Epithelial cell of proximal tubule (primary cell): ENCODE measurements at regions not wholly inside any gene's neighbourhood (a gene's known extent, or its start where the extent isn't known, plus 50 kb on each side); places are given as distances from the start of the nearest gene placed in this dataset.
A peak's percentile ranks its signal among the peaks of the same experiment; 100 is the strongest.
"Not testable (repeated sequence)": the region's sequence is repeated elsewhere in the genome, so short reads cannot be mapped to it uniquely, and the experiment has no call there.

Source experiments
- DNase-seq: peaks from one replicate; pipeline ENCODE4 v3.0.0-alpha.2; 2011; ENCODE audit warnings: low read depth
- H3K4me3 ChIP-seq: 2 replicates; pipeline ENCODE4 v1.5.1; 2011; ENCODE audit warnings: low read depth, mild to moderate bottlenecking, low read length

GRCh38 chr9:40097992-40098391, 742.5 kb downstream of the SPATA31A1 start:
- H3K4me3 ChIP-seq, DNase-seq: not testable (repeated sequence)

DNA sequence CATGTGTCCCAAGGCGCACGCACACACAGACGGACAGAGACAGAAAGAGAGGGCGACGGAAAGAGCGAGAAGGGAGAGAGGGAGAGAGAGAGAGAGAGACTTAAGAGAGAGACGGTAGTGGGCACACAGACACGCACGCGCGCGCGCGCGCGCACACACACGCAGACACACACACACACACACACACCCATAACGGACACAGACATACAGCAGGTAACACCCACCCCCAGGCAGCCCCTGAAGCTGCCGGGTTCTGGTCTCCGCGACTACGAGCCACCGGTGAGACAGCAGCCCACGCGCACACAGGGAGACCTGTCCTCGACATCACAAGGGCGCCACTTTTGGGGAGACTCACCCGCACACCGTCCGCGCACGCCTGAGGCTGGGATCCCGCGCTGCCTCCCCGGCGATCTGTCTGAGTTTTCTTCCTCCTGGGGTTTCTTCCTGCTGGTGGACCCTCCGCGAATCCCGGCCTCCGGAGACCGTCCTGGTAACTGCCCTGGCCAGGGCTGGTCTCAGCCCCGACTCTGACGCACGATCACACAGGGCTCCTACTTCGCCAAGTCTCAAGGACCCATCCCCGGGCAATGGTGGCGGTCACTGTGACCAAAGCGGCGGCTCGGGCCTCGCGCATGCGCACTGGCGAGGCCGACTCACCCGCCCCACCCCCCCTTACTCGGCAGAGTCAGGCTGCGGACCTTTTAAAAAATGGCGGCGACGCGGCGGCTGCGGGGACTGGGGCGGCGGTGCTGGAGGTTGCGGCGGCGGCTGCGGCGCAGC, 750.7 kb downstream of the SPATA31A1 start:
- H3K4me3 ChIP-seq = peak overlapping the region; percentile 63
- DNase-seq = not testable (repeated sequence)

DNA sequence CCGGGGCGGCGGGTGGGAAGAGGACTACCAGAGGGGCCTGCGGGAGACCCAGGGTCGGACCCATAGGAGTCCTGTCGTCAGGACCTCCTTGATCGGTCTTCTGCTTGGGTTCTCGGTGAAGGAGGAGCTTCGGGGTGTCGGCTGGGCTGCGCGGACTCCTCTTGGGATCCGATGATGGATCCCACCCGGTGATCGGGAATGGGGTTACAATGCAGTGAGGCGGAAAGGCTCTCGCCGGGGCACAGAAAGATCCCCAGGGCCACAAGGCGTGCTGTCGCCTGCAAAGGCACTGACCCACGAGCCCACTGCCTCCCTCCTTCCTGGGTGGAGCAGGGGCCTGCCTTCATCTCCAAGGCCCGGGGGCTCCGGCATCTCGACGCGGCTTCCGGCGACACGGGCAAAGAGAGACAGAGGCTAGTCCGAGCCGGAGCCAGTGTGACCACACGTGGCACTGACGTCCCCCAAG, 751.3 kb downstream of the SPATA31A1 start:
- peak overlapping the region; percentile 63 for H3K4me3 ChIP-seq
- DNase-seq = not testable (repeated sequence)

- DNase-seq, H3K4me3 ChIP-seq: not testable (repeated sequence)
These were observed 751.8 kb downstream of the SPATA31A1 start for GRCh38 chr9:40107251-40107650.

- H3K4me3 ChIP-seq, DNase-seq: not testable (repeated sequence)
These were observed 753.0 kb downstream of the SPATA31A1 start for GRCh38 chr9:40108465-40108864.

DNA sequence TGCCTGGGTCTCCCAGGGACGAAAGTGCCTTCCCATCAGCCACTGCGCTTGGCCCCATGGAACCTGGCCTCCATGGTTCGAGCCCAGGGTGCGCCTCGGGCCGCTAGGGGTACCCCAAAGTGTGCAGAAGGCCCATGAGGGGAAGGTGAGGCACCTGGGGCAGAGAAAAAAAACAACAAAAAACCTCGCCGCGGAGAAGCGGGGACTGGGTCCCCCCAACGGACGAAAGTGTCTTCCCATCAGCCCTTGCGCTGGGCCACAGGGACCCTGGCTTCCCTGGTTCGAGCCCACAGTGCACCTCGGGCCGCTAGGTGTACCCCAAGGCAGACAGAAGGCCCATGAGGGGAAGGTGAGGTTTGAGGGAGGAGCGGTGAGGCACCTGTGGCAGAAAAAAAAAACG, 755.3 kb downstream of the SPATA31A1 start:
- not testable (repeated sequence) for DNase-seq, H3K4me3 ChIP-seq

DNA sequence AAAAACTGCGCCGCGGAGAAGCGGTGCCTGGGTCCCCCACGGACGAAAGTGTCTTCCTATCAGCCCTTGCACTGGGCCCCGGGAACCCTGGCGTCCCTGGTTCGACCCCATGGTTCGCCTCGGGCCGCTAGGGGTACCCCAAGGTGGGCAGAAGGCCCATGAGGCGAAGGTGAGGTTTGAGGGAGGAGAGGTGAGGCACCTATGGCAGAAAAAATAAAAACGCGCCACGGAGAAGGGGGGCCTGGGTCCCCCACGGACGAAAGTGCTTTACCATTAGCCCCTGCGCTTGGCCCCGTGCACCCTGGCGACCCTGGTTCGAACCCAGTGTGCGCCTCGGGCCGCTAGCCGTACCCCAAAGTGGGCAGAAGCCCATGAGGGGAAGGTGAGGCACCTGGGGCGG, 756.1 kb downstream of the SPATA31A1 start:
- not testable (repeated sequence) for H3K4me3 ChIP-seq, DNase-seq

DNA sequence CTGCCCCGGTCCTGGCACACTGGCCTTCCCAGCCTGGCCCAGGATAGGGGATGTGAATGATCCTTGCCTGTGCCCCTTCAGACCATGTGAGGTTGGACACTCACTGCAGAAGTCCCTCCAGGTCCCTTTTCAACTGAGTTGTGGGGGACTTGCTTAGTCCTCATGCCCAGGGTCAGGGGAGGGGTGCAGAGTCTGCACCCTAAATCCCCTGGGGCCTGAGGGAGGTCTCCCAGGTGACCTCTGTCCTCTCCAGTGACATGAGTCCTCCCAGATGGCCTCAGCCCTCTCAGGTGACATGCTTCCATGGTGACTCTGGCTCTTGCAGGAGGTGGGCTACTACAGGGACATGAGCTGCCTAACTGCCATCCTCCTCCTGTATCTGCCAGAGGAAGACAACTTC, 775.1 kb downstream of the SPATA31A1 start:
- DNase-seq, H3K4me3 ChIP-seq: not testable (repeated sequence)

DNA sequence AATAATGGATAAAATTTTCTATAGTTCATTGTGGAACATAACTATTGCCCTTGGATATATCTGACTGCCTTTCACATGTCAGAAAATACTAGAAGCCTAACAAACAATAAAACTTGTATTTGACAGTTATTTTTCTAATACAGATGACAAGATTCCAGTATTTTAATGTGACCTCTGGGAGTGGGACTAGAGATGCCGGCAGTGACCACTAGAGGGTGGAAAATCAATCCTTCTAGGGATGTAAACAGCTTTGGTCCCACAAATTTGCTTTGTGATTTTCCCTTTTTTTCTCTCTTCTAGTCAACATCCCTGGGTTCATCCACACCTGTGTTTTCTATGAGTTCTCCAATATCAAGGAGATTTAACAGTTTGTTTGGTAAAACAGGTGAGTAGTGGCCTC, 813.7 kb downstream of the SPATA31A1 start:
- not testable (repeated sequence) for DNase-seq, H3K4me3 ChIP-seq

DNA sequence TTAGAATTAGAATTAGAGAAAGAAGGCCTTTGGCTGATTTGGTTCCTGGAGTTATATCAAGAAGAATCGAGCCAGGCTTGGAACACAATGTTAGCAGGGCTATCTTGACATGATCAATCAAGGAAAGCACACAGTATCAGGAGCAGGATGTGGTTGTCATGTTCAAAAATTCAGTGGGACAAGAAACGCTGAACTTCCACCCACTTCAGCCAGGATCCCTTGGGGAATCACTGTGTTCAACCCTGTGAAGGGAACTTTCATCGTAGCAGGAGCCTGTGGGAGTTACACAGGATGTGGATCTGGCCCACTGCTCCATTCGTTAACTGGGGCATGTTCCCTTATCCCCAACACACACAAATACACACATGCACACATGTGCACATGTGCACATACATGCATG, 817.8 kb downstream of the SPATA31A1 start:
- not testable (repeated sequence) for H3K4me3 ChIP-seq, DNase-seq

DNA sequence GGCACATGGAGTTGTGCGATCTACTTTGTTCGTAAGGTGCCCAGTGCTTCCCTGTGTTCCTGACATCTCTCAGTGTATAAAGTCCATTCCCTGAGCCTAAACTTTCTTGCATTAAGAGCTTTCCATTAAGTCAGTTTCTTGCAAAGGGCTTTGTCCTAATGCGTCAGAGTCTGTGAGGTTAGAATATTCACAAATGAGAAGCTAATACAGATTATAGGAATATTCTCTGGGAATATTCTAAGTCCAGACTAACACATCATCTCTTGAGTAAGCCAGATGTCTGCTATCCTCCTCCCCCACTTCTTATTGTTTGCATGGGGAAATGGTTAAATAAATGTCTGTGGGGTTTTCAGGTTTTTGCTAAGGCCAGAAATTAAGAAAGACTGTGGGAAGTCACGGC, 818.6 kb downstream of the SPATA31A1 start:
- not testable (repeated sequence) for H3K4me3 ChIP-seq, DNase-seq

DNA sequence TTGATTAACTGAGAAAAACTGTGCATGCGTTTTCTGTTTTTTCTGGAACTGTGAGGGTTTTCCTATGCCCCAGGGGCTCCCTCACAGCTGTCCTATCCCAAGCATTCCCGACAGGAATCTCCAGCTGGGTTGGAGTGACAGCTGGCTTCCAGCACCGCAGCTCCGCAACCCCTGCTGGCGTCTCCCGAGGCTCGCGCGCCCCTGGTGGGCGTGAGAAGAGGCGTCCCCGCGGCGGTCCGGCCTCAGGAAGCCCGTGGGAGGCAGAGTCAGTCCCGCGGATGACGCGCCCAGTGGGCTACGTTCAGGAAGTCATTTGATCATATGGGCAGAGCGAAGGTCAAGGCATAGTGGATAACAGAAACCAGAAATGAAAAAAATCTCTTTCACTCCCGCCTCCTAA, 821.9 kb downstream of the SPATA31A1 start:
- not testable (repeated sequence) for DNase-seq, H3K4me3 ChIP-seq

- DNase-seq, H3K4me3 ChIP-seq: not testable (repeated sequence)
These were observed 835.9 kb downstream of the SPATA31A1 start for GRCh38 chr9:40191403-40191802.

- not testable (repeated sequence) for H3K4me3 ChIP-seq, DNase-seq
These were observed 836.7 kb downstream of the SPATA31A1 start for GRCh38 chr9:40192162-40192561.

DNA sequence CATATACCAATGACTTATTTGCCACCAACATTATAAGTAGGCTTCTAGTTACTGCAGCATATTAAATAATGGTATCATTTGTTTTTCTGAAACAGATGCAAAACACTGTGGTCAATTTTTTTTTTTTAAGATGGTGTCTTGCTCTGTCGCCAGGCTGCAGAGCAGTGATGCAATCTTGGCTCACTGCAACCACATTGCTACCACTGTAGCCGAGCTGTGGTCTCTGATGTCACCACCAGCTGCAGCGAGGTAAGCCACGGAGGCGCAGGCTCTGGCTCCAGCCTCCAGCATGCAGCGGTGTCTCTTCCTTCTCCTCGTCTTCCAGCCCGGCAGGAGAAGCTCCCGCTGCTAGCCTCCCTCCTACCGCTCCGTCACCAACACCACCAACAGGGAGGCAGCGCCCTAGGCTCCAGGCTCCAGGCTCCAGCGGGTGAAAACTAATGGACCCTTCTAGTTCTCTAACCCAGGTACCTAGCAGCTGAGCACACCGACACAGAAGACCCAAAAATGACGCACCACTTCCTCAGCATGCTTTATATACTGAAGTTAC, 840.8 kb downstream of the SPATA31A1 start:
- DNase-seq, H3K4me3 ChIP-seq: not testable (repeated sequence)

GRCh38 chr9:40196803-40197202, 841.3 kb downstream of the SPATA31A1 start:
- H3K4me3 ChIP-seq, DNase-seq: not testable (repeated sequence)

- not testable (repeated sequence) for H3K4me3 ChIP-seq, DNase-seq
These were observed 866.2 kb downstream of the SPATA31A1 start for GRCh38 chr9:40221596-40222233.

GRCh38 chr9:40222617-40223200, 867.2 kb downstream of the SPATA31A1 start:
- not testable (repeated sequence) for DNase-seq, H3K4me3 ChIP-seq

DNA sequence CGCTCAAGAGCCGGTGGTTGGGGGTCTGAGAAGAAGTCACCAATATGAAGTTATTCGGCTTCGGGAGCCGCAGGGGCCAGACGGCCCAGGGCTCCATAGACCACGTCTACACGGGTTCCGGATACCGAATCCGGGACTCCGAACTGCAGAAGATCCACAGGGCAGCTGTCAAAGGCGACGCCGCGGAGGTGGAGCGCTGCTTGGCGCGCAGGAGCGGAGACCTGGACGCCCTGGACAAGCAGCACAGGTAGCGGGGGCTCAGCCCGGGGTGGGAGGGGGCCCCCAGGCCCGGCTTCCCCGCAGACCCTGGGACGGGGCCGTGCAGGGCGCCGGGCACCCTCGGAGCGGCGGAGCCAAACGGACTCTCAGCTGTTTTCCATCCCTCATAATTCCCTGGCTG, 867.9 kb downstream of the SPATA31A1 start:
- H3K4me3 ChIP-seq = peak overlapping the region; percentile 33
- not testable (repeated sequence) for DNase-seq
